ENCODE measurements at regions not wholly inside any gene's neighbourhood (a gene's known extent, or its start where the extent isn't known, plus 50 kb on each side); places are given as distances from the start of the nearest gene placed in this dataset.

DNA sequence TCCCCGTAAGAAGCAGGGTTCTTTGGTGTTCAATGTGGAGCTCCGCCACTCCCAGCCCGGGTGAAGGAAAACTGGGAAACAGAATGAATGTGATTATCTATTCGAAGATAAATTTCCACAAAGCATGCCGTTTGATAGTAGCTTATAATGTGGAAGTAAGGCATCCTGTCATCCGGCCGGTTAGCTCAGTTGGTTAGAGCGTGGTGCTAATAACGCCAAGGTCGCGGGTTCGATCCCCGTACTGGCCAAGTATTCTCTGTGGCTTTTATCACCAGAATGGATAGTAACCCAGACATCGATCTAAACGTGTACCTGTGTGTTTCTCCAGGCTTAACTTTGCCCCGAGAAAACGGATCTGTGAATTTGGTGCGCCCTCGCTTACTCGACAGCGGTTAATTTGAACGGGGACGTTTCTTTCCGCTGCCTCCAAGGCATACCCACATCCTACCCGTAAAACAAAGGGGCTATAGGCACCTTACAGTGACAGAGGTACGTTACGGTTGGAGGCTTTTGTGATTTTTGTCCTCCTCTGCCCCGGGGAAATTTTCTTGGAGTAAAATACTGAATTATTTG is 215.2 kb upstream of the ZNF184 start:
- Histone ChIP-seq H3K27me3 (replicated peaks; ENCODE audit: control insufficient read depth, insufficient read depth, low read length) (no peaks in the 10 kb centered on the region), H3K4me3 (ENCODE audit: low read depth, low read length) (peak overlapping the region; percentile 51), H3K36me3 (ENCODE audit: control insufficient read depth, insufficient read depth, low read length) (no peaks in the 10 kb centered on the region), H3K4me1 (no peaks in the 10 kb centered on the region), H3K9me3 (no peaks in the 10 kb centered on the region)
- H3K27ac Mint-ChIP-seq (ENCODE audit: unreplicated experiment) = peak overlapping the region; percentile 60
- peaks cover 8% of the 10 kb centered on the region for H3K4me1 Mint-ChIP-seq (ENCODE audit: low read depth, unreplicated experiment)
- DNase-seq = peak; percentile 85 to 86
- TF ChIP-seq, protein P1, sequence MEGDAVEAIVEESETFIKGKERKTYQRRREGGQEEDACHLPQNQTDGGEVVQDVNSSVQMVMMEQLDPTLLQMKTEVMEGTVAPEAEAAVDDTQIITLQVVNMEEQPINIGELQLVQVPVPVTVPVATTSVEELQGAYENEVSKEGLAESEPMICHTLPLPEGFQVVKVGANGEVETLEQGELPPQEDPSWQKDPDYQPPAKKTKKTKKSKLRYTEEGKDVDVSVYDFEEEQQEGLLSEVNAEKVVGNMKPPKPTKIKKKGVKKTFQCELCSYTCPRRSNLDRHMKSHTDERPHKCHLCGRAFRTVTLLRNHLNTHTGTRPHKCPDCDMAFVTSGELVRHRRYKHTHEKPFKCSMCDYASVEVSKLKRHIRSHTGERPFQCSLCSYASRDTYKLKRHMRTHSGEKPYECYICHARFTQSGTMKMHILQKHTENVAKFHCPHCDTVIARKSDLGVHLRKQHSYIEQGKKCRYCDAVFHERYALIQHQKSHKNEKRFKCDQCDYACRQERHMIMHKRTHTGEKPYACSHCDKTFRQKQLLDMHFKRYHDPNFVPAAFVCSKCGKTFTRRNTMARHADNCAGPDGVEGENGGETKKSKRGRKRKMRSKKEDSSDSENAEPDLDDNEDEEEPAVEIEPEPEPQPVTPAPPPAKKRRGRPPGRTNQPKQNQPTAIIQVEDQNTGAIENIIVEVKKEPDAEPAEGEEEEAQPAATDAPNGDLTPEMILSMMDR (IDR thresholded peaks at IDR 0.05; ENCODE audit: insufficient read depth in 1 of 2, low read depth in 1 of 2, low read length in 1 of 2, severe bottlenecking in 1 of 2, unreplicated experiment in 1 of 2) = no peak
- CTCF ChIA-PET = interaction anchor here (0.8 to 2.3 kb wide), 5 partner anchors 64 to 511 kb away, joined by 3 to 13 read pairs (median 4); no protein-coding TSS in a partner anchor
- intact Hi-C loops (cut with micrococcal nuclease; ENCODE audit: unreplicated experiment) = loop anchor here (1.0 to 5.0 kb wide), 6 partner anchors 36 to 500 kb away; no protein-coding TSS in a partner anchor
- H3K27me3 Mint-ChIP-seq (ENCODE audit: insufficient read depth, unreplicated experiment) = no peaks in the 10 kb centered on the region
- POLR2A ChIA-PET = no interaction called here
- BruUV-seq (replicated peaks) = no TSS peak
- peak overlapping the region; percentile 78 for H3K4me3 Mint-ChIP-seq (ENCODE audit: unreplicated experiment)
- H3K36me3 Mint-ChIP-seq (ENCODE audit: insufficient read depth, unreplicated experiment) = peaks cover 23% of the 10 kb centered on the region
- H3K9me3 Mint-ChIP-seq (ENCODE audit: unreplicated experiment) = no peaks in the 10 kb centered on the region

DNA sequence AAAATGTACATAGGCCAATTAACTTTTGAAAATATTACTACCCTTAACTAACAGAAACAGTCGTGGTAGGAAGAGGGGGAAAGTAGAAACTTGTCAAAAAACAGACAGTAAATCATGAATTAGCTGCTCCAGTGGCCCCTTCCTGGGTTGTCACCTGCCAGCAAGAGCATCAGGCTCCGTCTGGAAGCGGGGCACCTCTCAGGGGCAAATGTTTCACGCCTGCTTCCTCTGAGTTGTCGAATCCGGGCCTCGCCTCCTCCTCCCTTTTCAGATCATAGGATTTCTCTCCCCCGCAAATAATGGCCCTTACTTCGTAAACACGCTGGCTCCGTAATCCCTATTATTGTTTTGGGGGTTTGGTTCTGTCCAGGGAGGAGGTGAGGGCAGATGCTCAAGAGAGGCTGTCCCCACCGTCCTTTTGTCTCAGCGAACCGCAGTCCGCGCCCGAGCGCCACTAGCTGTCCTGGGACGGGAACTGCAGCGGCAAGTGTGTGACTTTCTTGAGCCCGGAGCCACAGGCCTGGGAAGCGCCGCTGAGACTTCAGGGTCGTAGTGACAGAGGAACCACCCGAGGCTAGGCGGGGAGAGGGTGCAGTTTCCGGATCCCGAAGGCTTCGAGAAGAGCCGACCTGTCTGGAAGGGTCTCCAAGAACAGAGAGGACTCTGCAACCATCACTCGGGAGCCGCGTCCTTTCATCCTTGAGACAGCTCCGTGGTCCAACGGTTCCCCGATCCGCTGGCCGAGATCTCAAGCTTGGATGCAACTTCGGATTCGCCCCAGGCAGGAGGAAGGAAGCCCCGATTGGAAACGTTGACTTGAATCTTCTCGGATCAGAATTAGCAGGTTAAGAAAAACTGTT is 214.5 kb upstream of the ZNF184 start:
- intact Hi-C loops (cut with micrococcal nuclease; ENCODE audit: unreplicated experiment) = loop anchor here (1.0 to 5.0 kb wide), 8 partner anchors 15 to 499 kb away; no protein-coding TSS in a partner anchor
- Mint-ChIP-seq H3K36me3 (ENCODE audit: insufficient read depth, unreplicated experiment) (peaks cover 23% of the 10 kb centered on the region), H3K27ac (ENCODE audit: unreplicated experiment) (peak overlapping the region; percentile 60), H3K4me3 (ENCODE audit: unreplicated experiment) (peak overlapping the region; percentile 78), H3K9me3 (ENCODE audit: unreplicated experiment) (no peaks in the 10 kb centered on the region), H3K4me1 (ENCODE audit: low read depth, unreplicated experiment) (peaks cover 8% of the 10 kb centered on the region), H3K27me3 (ENCODE audit: insufficient read depth, unreplicated experiment) (no peaks in the 10 kb centered on the region)
- peak overlapping the region; percentile 51 for H3K4me3 ChIP-seq (ENCODE audit: low read depth, low read length)
- no peaks in the 10 kb centered on the region for H3K27me3 ChIP-seq (replicated peaks; ENCODE audit: control insufficient read depth, insufficient read depth, low read length)
- no peaks in the 10 kb centered on the region for H3K36me3 ChIP-seq (ENCODE audit: control insufficient read depth, insufficient read depth, low read length)
- H3K4me1 ChIP-seq = no peaks in the 10 kb centered on the region
- CTCF ChIA-PET = interaction anchor here (0.8 to 2.3 kb wide), 5 partner anchors 65 to 510 kb away, joined by 3 to 13 read pairs (median 4); no protein-coding TSS in a partner anchor
- POLR2A ChIA-PET = interaction anchor here (0.6 kb wide), 1 partner anchor 500 kb away, joined by 5 read pairs; no protein-coding TSS in a partner anchor
- H3K9me3 ChIP-seq = no peaks in the 10 kb centered on the region
- DNase-seq = peak; percentile 85 to 87
- BruUV-seq (replicated peaks) = no TSS peak
- TF ChIP-seq, protein P1 (IDR thresholded peaks at IDR 0.05; ENCODE audit: insufficient read depth in 1 of 2, low read depth in 1 of 2, low read length in 1 of 2, severe bottlenecking in 1 of 2, unreplicated experiment in 1 of 2) = peak; percentile 63 to 81

DNA sequence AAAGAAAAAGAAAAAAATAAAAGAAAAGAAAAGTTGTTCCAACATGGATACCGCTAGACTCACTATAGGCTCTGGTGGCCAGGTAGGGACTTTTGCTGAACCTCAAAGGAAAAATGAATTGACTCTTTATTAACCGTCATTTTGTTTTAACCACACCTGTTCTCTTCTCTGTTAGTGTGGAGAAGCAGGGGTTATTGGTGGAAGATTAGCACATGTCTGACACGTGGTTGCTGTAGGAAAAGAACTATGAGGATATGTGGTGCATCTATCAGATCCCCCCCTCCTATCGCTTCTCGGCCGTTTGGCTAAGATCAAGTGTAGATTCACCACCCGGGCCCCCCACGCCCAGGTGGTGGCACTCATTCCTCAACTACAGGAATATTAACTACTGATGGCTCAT is 212.4 kb upstream of the ZNF184 start:
- Mint-ChIP-seq H3K4me3 (ENCODE audit: unreplicated experiment) (no peak overlapping the region), H3K9me3 (ENCODE audit: unreplicated experiment) (no peaks in the 10 kb centered on the region), H3K27ac (ENCODE audit: unreplicated experiment) (no peak overlapping the region), H3K27me3 (ENCODE audit: insufficient read depth, unreplicated experiment) (no peaks in the 10 kb centered on the region), H3K4me1 (ENCODE audit: low read depth, unreplicated experiment) (peaks cover 8% of the 10 kb centered on the region), H3K36me3 (ENCODE audit: insufficient read depth, unreplicated experiment) (peaks cover 23% of the 10 kb centered on the region)
- DNase-seq = no peak
- no TSS peak for BruUV-seq (replicated peaks)
- Histone ChIP-seq H3K4me1 (no peaks in the 10 kb centered on the region), H3K36me3 (ENCODE audit: control insufficient read depth, insufficient read depth, low read length) (no peaks in the 10 kb centered on the region), H3K9me3 (no peaks in the 10 kb centered on the region), H3K27me3 (replicated peaks; ENCODE audit: control insufficient read depth, insufficient read depth, low read length) (no peaks in the 10 kb centered on the region), H3K4me3 (ENCODE audit: low read depth, low read length) (no peak overlapping the region)
- TF ChIP-seq, protein P1 (IDR thresholded peaks at IDR 0.05; ENCODE audit: insufficient read depth in 1 of 2, low read depth in 1 of 2, low read length in 1 of 2, severe bottlenecking in 1 of 2, unreplicated experiment in 1 of 2) = no peak
- intact Hi-C loops (cut with micrococcal nuclease; ENCODE audit: unreplicated experiment) = loop anchor here (5.0 kb wide), 3 partner anchors 33 to 388 kb away; no protein-coding TSS in a partner anchor
- ChIA-PET CTCF (no interaction called here), POLR2A (no interaction called here)
